HEK293T (cell line): ENCODE measurements at regions not wholly inside any gene's neighbourhood (a gene's known extent, or its start where the extent isn't known, plus 50 kb on each side); places are given as distances from the start of the nearest gene placed in this dataset.

Experiments used
- CTCF ChIA-PET: fragments of 350-600 bp; formaldehyde crosslinking; extraction: SDS; loops from one replicate; lab custom pipeline; 2021; ENCODE audit warnings: antibody characterized with exemption, inconsistent platforms; lab: Yijun Ruan, JAX
- POLR2A ChIA-PET: fragments of 350-600 bp; formaldehyde crosslinking; extraction: SDS; loops from one replicate; lab custom pipeline; 2020; ENCODE audit warnings: antibody characterized with exemption, inconsistent platforms; lab: Yijun Ruan, JAX
- DNase-seq: peaks from one replicate; pipeline ENCODE4 v3.0.0; 2012; ENCODE audit warnings: mixed read lengths; ENCODE audit errors: extremely low spot score
- ARNT ChIP-seq: fragments of 450-650 bp; IDR thresholded peaks from 2 replicates; pipeline ENCODE4 v1.6.1; 2017; ENCODE audit warnings: mild to moderate bottlenecking
- BHLHE40 ChIP-seq: fragments of 450-650 bp; IDR thresholded peaks from 2 replicates; pipeline ENCODE4 v1.6.1; 2016; ENCODE audit warnings: mild to moderate bottlenecking, moderate library complexity, borderline replicate concordance
- CTBP1 ChIP-seq: fragments of 450-650 bp; IDR thresholded peaks from 2 replicates; pipeline ENCODE4 v1.6.1; 2016; ENCODE audit warnings: borderline replicate concordance
- ELF4 ChIP-seq: fragments of 450-650 bp; IDR thresholded peaks from 2 replicates; pipeline ENCODE4 v1.6.1; 2017; ENCODE audit warnings: antibody characterized with exemption
- FOXA1 ChIP-seq: fragments of 450-650 bp; IDR thresholded peaks from 2 replicates; pipeline ENCODE4 v1.6.1; 2016; ENCODE audit warnings: mild to moderate bottlenecking
- FOXK2 ChIP-seq: fragments of 450-650 bp; IDR thresholded peaks from 2 replicates; pipeline ENCODE4 v1.6.1; 2016; ENCODE audit warnings: mild to moderate bottlenecking
- FOXM1 ChIP-seq: fragments of 450-650 bp; IDR thresholded peaks from 2 replicates; pipeline ENCODE4 v1.6.1; 2017; ENCODE audit warnings: mild to moderate bottlenecking, borderline replicate concordance
- HDGF ChIP-seq: fragments of 450-650 bp; IDR thresholded peaks from 2 replicates; pipeline ENCODE4 v1.6.1; 2017; ENCODE audit warnings: antibody characterized with exemption, borderline replicate concordance
- L3MBTL2 ChIP-seq: fragments of 450-650 bp; conservative IDR thresholded peaks from 2 replicates; pipeline ENCODE4 v1.6.1; 2016; ENCODE audit warnings: mild to moderate bottlenecking
- LEF1 ChIP-seq: fragments of 450-650 bp; IDR thresholded peaks from 2 replicates; pipeline ENCODE4 v1.6.1; 2017; ENCODE audit warnings: mild to moderate bottlenecking, borderline replicate concordance
- NFRKB ChIP-seq: fragments of 450-650 bp; IDR thresholded peaks from 2 replicates; pipeline ENCODE4 v1.6.1; 2016; ENCODE audit warnings: mild to moderate bottlenecking, moderate library complexity
- PKNOX1 ChIP-seq: fragments of 450-650 bp; IDR thresholded peaks from 2 replicates; pipeline ENCODE4 v1.6.1; 2016
- SP1 ChIP-seq: fragments of 450-650 bp; IDR thresholded peaks from 2 replicates; pipeline ENCODE4 v1.6.1; 2017
- SUZ12 ChIP-seq: fragments of 450-650 bp; IDR thresholded peaks from 2 replicates; pipeline ENCODE4 v1.6.1; 2016; ENCODE audit warnings: mild to moderate bottlenecking
- TARDBP ChIP-seq: fragments of 450-650 bp; IDR thresholded peaks from 2 replicates; pipeline ENCODE4 v1.6.1; 2016
- ZNF384 ChIP-seq: fragments of 450-650 bp; IDR thresholded peaks from 2 replicates; pipeline ENCODE4 v1.6.1; 2016

GRCh38 chr7:27431465-27431864 lies 188.9 kb downstream of the EVX1 start:
- POLR2A ChIA-PET: no interaction called here
- no peak for DNase-seq
- CTCF ChIA-PET: no interaction called here
- TF ChIP-seq ARNT (no peak), TARDBP (no peak), ZNF384 (no peak), FOXM1 (no peak), FOXK2 (no peak), HDGF (no peak), FOXA1 (no peak), BHLHE40 (no peak), NFRKB (no peak), CTBP1 (no peak), PKNOX1 (no peak), LEF1 (no peak), SP1 (no peak), L3MBTL2 (no peak), ELF4 (no peak), SUZ12 (no peak)

- CTCF ChIA-PET: no interaction called here
Measured at GRCh38 chr7:27433581-27433980, 191.0 kb downstream of the EVX1 start.

GRCh38 chr7:27434756-27435400 lies 192.3 kb downstream of the EVX1 start:
- TF ChIP-seq FOXM1 (no peak), LEF1 (no peak), FOXA1 (no peak), HDGF (no peak), SUZ12 (no peak)
- CTCF ChIA-PET: interaction anchor here (1.2 kb wide), 1 partner anchor 10 kb away, joined by 4 read pairs; no protein-coding TSS in a partner anchor
- POLR2A ChIA-PET: no interaction called here
- DNase-seq: no peak

More at GRCh38 chr7:27433581-27433980, 191.0 kb downstream of the EVX1 start:
- TF ChIP-seq PKNOX1 (no peak), ZNF384 (no peak), ARNT (no peak), L3MBTL2 (no peak), SP1 (no peak), FOXM1 (no peak), BHLHE40 (no peak), FOXA1 (no peak), NFRKB (no peak), FOXK2 (no peak), ELF4 (no peak), CTBP1 (no peak), TARDBP (no peak), SUZ12 (no peak), HDGF (no peak), LEF1 (no peak)
- POLR2A ChIA-PET: no interaction called here
- DNase-seq: no peak

- DNase-seq: no peak
- TF ChIP-seq ELF4 (no peak), SP1 (no peak), PKNOX1 (no peak), NFRKB (no peak), LEF1 (no peak), HDGF (no peak), FOXM1 (no peak), FOXA1 (no peak), SUZ12 (no peak), ZNF384 (no peak), TARDBP (no peak), L3MBTL2 (no peak), CTBP1 (no peak), FOXK2 (no peak), BHLHE40 (no peak), ARNT (no peak)
- ChIA-PET POLR2A (no interaction called here), CTCF (interaction anchor here (1.2 kb wide), 1 partner anchor 11 kb away, joined by 4 read pairs; no protein-coding TSS in a partner anchor)
Measured at GRCh38 chr7:27435461-27435860, 192.9 kb downstream of the EVX1 start.

GRCh38 chr7:27438881-27439589 lies 196.4 kb downstream of the EVX1 start:
- DNase-seq: no peak
- ChIA-PET POLR2A (no interaction called here), CTCF (interaction anchor here (0.6 kb wide), 1 partner anchor 134 kb away, joined by 4 read pairs; no protein-coding TSS in a partner anchor)
- no peak for TF ChIP-seq PKNOX1
- TF ChIP-seq HDGF: no peak
- TF ChIP-seq FOXA1: no peak
- no peak for TF ChIP-seq ZNF384
- no peak for TF ChIP-seq L3MBTL2
- no peak for TF ChIP-seq LEF1
- TF ChIP-seq FOXK2: no peak
- TF ChIP-seq SUZ12: no peak
- no peak for TF ChIP-seq ELF4
- TF ChIP-seq TARDBP: no peak
- TF ChIP-seq SP1: no peak
- no peak for TF ChIP-seq NFRKB
- TF ChIP-seq BHLHE40: no peak
- no peak for TF ChIP-seq FOXM1
- TF ChIP-seq CTBP1: no peak
- TF ChIP-seq ARNT: no peak
